Loucy (cell line): ENCODE measurements at regions not wholly inside any gene's neighbourhood (a gene's known extent, or its start where the extent isn't known, plus 50 kb on each side); places are given as distances from the start of the nearest gene placed in this dataset.

ENCODE experiments used
- H2AFZ ChIP-seq: fragments of 200-600 bp; sonication (generic); 2 replicates; pipeline ENCODE4 v1.6.0; 2016; ENCODE audit warnings: antibody characterized with exemption, mild to moderate bottlenecking, low read length, moderate library complexity
- H3F3A ChIP-seq: fragments of 200-600 bp; 2 replicates; pipeline ENCODE4 v1.6.0; 2016; ENCODE audit warnings: antibody characterized with exemption, low read depth, mild to moderate bottlenecking
- H3K27me3 ChIP-seq: fragments of 200-600 bp; sonication (generic); 2 replicates; pipeline ENCODE4 v1.6.1; 2014; ENCODE audit warnings: low read length, mild to moderate bottlenecking; ENCODE audit not compliant: insufficient read depth, poor library complexity, severe bottlenecking
- H3K36me3 ChIP-seq: fragments of 200-600 bp; sonication (generic); 2 replicates; pipeline ENCODE4 v1.6.1; 2016; ENCODE audit warnings: low read length; ENCODE audit not compliant: insufficient read depth
- H3K4me1 ChIP-seq: fragments of 200-600 bp; sonication (generic); 2 replicates; pipeline ENCODE4 v1.5.1; 2014; ENCODE audit warnings: low read length, mild to moderate bottlenecking; ENCODE audit not compliant: insufficient read depth, poor library complexity, severe bottlenecking
- H3K4me2 ChIP-seq: fragments of 200-600 bp; sonication (generic); 2 replicates; pipeline ENCODE4 v1.6.0; 2014; ENCODE audit warnings: antibody characterized with exemption, low read length, low read depth, mild to moderate bottlenecking; ENCODE audit not compliant: poor library complexity, severe bottlenecking
- H3K4me3 ChIP-seq: fragments of 200-600 bp; sonication (generic); 2 replicates; pipeline ENCODE4 v1.5.1; 2014; ENCODE audit warnings: low read length, mild to moderate bottlenecking, mixed read lengths; ENCODE audit not compliant: poor library complexity, severe bottlenecking
- H3K79me2 ChIP-seq: fragments of 200-600 bp; sonication (generic); 2 replicates; pipeline ENCODE4 v1.6.1; 2014; ENCODE audit warnings: low read length; ENCODE audit not compliant: insufficient read depth
- H3K9ac ChIP-seq: fragments of 200-600 bp; sonication (generic); 2 replicates; pipeline ENCODE4 v1.6.0; 2014; ENCODE audit warnings: mild to moderate bottlenecking, low read depth, low read length, moderate library complexity; ENCODE audit not compliant: poor library complexity, severe bottlenecking
- H3K9me2 ChIP-seq: fragments of 200-600 bp; sonication (generic); replicated peaks from 2 replicates; pipeline ENCODE4 v1.6.1; 2016; ENCODE audit warnings: low read depth, low read length, mixed read lengths
- H3K9me3 ChIP-seq: fragments of 200-600 bp; sonication (generic); 2 replicates; pipeline ENCODE4 v1.6.1; 2014; ENCODE audit warnings: mild to moderate bottlenecking, antibody characterized with exemption, low read length, low read depth; ENCODE audit not compliant: insufficient read depth
- H4K20me1 ChIP-seq: fragments of 200-600 bp; sonication (generic); 2 replicates; pipeline ENCODE4 v1.6.0; 2014; ENCODE audit warnings: antibody characterized with exemption, low read length, mild to moderate bottlenecking; ENCODE audit not compliant: insufficient read depth, poor library complexity, severe bottlenecking
- CTCF ChIP-seq: fragments of 200-600 bp; sonication (generic); conservative IDR thresholded peaks from 2 replicates; pipeline ENCODE4 v1.5.1; 2014; ENCODE audit warnings: mild to moderate bottlenecking, antibody characterized with exemption, low read length
- EZH2phosphoT487 ChIP-seq: fragments of 200-600 bp; IDR thresholded peaks from 2 replicates; pipeline ENCODE4 v1.6.1; 2018; ENCODE audit warnings: antibody characterized with exemption, mild to moderate bottlenecking, moderate library complexity, borderline replicate concordance

GRCh38 chr16:79296491-79296890 lies 304.0 kb downstream of the MAF start:
- H3K79me2 ChIP-seq = no peaks in the 10 kb centered on the region
- H3K4me2 ChIP-seq = no peak overlapping the region
- no peaks in the 10 kb centered on the region for H3K9me3 ChIP-seq
- H3K9ac ChIP-seq = no peak overlapping the region
- no peak for TF ChIP-seq CTCF
- no peak for TF ChIP-seq EZH2phosphoT487
- no peaks in the 10 kb centered on the region for H3K9me2 ChIP-seq
- H2AFZ ChIP-seq = no peak overlapping the region
- H3F3A ChIP-seq = no peaks in the 10 kb centered on the region
- H3K36me3 ChIP-seq = no peaks in the 10 kb centered on the region
- H4K20me1 ChIP-seq = no peaks in the 10 kb centered on the region
- H3K27me3 ChIP-seq = no peaks in the 10 kb centered on the region
- H3K4me3 ChIP-seq = no peak overlapping the region
- no peaks in the 10 kb centered on the region for H3K4me1 ChIP-seq

- Histone ChIP-seq H3K27me3 (no peaks in the 10 kb centered on the region), H3K9ac (no peak overlapping the region), H3K4me2 (no peak overlapping the region), H3K36me3 (no peaks in the 10 kb centered on the region), H2AFZ (no peak overlapping the region), H3K79me2 (no peaks in the 10 kb centered on the region), H3K9me3 (no peaks in the 10 kb centered on the region), H3K4me3 (no peak overlapping the region), H4K20me1 (no peaks in the 10 kb centered on the region), H3K4me1 (no peaks in the 10 kb centered on the region), H3F3A (no peaks in the 10 kb centered on the region), H3K9me2 (no peaks in the 10 kb centered on the region)
- TF ChIP-seq EZH2phosphoT487 = no peak
- no peak for TF ChIP-seq CTCF
Observed at GRCh38 chr16:79295746-79296145, 304.8 kb downstream of the MAF start.

- H3K27me3 ChIP-seq = no peaks in the 10 kb centered on the region
- H3K4me1 ChIP-seq = no peaks in the 10 kb centered on the region
- H4K20me1 ChIP-seq = no peaks in the 10 kb centered on the region
- no peak overlapping the region for H3K4me2 ChIP-seq
- H3F3A ChIP-seq = no peaks in the 10 kb centered on the region
- H3K9me2 ChIP-seq = no peaks in the 10 kb centered on the region
- no peak overlapping the region for H3K9ac ChIP-seq
- no peak for TF ChIP-seq CTCF
- no peak for TF ChIP-seq EZH2phosphoT487
- no peak overlapping the region for H3K4me3 ChIP-seq
- H3K9me3 ChIP-seq = no peaks in the 10 kb centered on the region
- no peaks in the 10 kb centered on the region for H3K36me3 ChIP-seq
- no peaks in the 10 kb centered on the region for H3K79me2 ChIP-seq
- no peak overlapping the region for H2AFZ ChIP-seq
Observed at GRCh38 chr16:79295162-79295561, 305.4 kb downstream of the MAF start.
